ENCODE measurements at regions not wholly inside any gene's neighbourhood (a gene's known extent, or its start where the extent isn't known, plus 50 kb on each side); places are given as distances from the start of the nearest gene placed in this dataset.
A peak's percentile ranks its signal among the peaks of the same experiment; 100 is the strongest.
"Not testable (repeated sequence)": the region's sequence is repeated elsewhere in the genome, so short reads cannot be mapped to it uniquely, and the experiment has no call there.

DNA sequence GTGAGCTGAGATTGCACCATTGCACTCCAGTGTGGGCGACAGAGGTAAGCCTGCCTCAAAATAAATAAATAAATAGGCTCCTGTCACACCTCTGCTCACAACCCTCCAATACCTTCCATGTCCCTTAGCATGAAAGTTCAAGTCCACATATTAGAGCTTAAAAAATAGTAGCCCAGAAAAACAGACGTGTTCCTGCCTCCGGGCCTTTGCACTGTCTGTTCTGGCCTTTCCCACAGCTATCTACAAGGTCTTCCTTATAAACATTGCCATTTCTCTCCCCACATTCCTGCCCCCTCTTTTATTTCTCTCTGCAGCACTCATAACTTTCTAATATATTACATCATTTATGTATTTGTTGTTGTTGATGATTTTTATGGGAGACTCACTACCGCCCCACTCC is 85.6 kb upstream of the CASZ1 start:
- TF ChIP-seq, protein P1, sequence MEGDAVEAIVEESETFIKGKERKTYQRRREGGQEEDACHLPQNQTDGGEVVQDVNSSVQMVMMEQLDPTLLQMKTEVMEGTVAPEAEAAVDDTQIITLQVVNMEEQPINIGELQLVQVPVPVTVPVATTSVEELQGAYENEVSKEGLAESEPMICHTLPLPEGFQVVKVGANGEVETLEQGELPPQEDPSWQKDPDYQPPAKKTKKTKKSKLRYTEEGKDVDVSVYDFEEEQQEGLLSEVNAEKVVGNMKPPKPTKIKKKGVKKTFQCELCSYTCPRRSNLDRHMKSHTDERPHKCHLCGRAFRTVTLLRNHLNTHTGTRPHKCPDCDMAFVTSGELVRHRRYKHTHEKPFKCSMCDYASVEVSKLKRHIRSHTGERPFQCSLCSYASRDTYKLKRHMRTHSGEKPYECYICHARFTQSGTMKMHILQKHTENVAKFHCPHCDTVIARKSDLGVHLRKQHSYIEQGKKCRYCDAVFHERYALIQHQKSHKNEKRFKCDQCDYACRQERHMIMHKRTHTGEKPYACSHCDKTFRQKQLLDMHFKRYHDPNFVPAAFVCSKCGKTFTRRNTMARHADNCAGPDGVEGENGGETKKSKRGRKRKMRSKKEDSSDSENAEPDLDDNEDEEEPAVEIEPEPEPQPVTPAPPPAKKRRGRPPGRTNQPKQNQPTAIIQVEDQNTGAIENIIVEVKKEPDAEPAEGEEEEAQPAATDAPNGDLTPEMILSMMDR (IDR thresholded peaks at IDR 0.05; ENCODE audit: poor library complexity): no peak
- no peak for TF ChIP-seq EZH2phosphoT487 (IDR thresholded peaks at IDR 0.05; ENCODE audit: low read depth, severe bottlenecking, unreplicated experiment)
- TF ChIP-seq EZH2 (IDR thresholded peaks at IDR 0.05; ENCODE audit: borderline replicate concordance): no peak
- 96% methylated on average over 4 of the region's 4 CpGs for WGBS (ENCODE audit: low lambda C conversion rate, missing lambda C conversion rate)
- Histone ChIP-seq H3K9me2 (replicated peaks; ENCODE audit: insufficient read depth) (no peaks in the 10 kb centered on the region), H3K27me3 (no peaks in the 10 kb centered on the region), H3K4me2 (no peak overlapping the region), H3K4me1 (ENCODE audit: insufficient read depth) (no peaks in the 10 kb centered on the region), H3K27ac (no peak overlapping the region), H3K4me3 (no peak overlapping the region), H3K79me2 (no peaks in the 10 kb centered on the region), H4K20me1 (ENCODE audit: insufficient read depth, poor library complexity, severe bottlenecking) (no peaks in the 10 kb centered on the region), H3K9me3 (ENCODE audit: low read depth) (no peaks in the 10 kb centered on the region), H2AFZ (no peak overlapping the region), H3K36me3 (replicated peaks; ENCODE audit: insufficient read depth, low read depth) (no peaks in the 10 kb centered on the region)
- no peak for DNase-seq (ENCODE audit: low spot score)

- not testable (repeated sequence) for H3K4me1 ChIP-seq (ENCODE audit: insufficient read depth); H3K9me3 ChIP-seq (ENCODE audit: low read depth); H3K27ac ChIP-seq; DNase-seq (ENCODE audit: low spot score); H3K4me3 ChIP-seq; H3K79me2 ChIP-seq; H3K36me3 ChIP-seq (replicated peaks; ENCODE audit: insufficient read depth, low read depth); H4K20me1 ChIP-seq (ENCODE audit: insufficient read depth, poor library complexity, severe bottlenecking); H3K9me2 ChIP-seq (replicated peaks; ENCODE audit: insufficient read depth); H3K4me2 ChIP-seq; H2AFZ ChIP-seq
- H3K27me3 ChIP-seq: peaks cover 16% of the 10 kb centered on the region
- 96% methylated on average over 4 of the region's 4 CpGs for WGBS (ENCODE audit: low lambda C conversion rate, missing lambda C conversion rate)
Measured at GRCh38 chr1:10887032-10887431, 90.6 kb upstream of the CASZ1 start.

DNA sequence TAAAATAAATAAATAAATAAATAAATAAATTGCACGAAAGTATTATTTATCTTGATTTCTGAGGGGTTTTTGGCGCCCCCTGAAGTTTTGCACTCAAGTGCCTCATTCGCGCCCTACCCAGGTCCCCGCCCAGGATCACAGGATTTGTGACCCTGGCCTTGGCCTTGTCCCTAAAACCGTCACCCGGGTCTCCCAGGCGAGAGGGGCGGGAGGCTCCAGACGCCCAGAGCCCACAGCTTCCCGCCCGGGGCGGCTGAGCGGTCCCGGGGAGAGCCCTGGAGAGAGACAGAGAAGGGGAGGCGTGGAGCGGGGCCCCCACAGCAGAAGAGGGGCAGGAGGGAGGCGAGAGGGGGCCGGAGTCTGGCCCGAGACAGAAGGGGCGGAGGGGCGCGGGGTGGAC is 91.8 kb upstream of the CASZ1 start:
- WGBS (ENCODE audit: low lambda C conversion rate, missing lambda C conversion rate): 21% methylated on average over 16 of the region's 23 CpGs
- Histone ChIP-seq H3K4me2 (peak overlapping the region; percentile 79), H3K27me3 (peaks cover 16% of the 10 kb centered on the region), H3K36me3 (replicated peaks; ENCODE audit: insufficient read depth, low read depth) (no peaks in the 10 kb centered on the region), H3K79me2 (no peaks in the 10 kb centered on the region), H3K27ac (no peak overlapping the region), H4K20me1 (ENCODE audit: insufficient read depth, poor library complexity, severe bottlenecking) (no peaks in the 10 kb centered on the region), H2AFZ (no peak overlapping the region), H3K9me3 (ENCODE audit: low read depth) (no peaks in the 10 kb centered on the region), H3K4me1 (ENCODE audit: insufficient read depth) (peaks cover 9% of the 10 kb centered on the region), H3K4me3 (no peak overlapping the region), H3K9me2 (replicated peaks; ENCODE audit: insufficient read depth) (no peaks in the 10 kb centered on the region)
- no peak for DNase-seq (ENCODE audit: low spot score)
- TF ChIP-seq EZH2 (IDR thresholded peaks at IDR 0.05; ENCODE audit: borderline replicate concordance) (no peak), EZH2phosphoT487 (IDR thresholded peaks at IDR 0.05; ENCODE audit: low read depth, severe bottlenecking, unreplicated experiment) (no peak)
- TF ChIP-seq, protein P1 (IDR thresholded peaks at IDR 0.05; ENCODE audit: poor library complexity): peak; percentile 28

DNA sequence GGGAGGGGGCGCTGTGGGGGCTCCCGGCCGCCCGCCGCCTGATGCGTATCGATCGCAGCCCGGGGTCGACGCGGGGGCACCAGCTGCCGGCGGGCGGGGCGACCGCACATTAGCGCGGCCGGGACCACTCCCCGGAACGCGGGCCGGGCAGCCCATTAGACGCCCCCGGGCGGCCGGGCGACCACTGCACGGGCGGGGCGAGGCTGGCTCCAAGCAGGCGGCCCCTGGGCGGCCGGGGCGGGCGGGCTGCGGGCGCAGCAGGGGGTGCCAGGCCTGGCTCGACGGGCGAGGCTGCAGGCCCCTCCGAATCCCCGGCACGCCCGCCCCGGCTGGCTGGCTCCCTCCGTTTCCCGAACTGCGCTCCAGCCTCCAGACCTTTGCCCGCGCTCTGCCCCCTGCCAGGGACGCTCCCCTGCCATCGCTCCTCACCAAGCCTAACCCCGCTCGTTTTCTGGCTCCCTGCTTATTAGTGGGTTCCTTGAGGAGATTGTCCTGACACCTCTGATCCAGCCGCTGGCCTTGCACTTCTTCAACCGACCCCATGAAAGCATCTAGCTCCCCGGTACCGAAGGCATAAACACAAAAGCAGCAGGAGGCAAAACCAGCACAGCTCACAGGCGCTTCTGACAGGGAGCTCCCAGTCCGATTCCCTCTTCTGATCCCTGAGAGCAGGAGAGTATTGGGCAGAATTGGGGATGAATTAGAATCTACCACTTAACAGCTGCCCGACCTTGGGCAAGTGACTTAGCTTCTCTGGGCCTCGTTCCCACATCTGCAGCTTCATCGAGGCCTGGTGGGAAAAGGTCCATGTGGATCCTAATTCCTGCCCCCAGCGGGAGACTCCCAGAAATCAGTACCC is 92.6 kb upstream of the CASZ1 start:
- H3K4me2 ChIP-seq: peak overlapping the region; percentile 79
- WGBS (ENCODE audit: low lambda C conversion rate, missing lambda C conversion rate): 26% methylated on average over 27 of the region's 66 CpGs
- no peaks in the 10 kb centered on the region for H3K9me2 ChIP-seq (replicated peaks; ENCODE audit: insufficient read depth)
- peak; percentile 40 for DNase-seq (ENCODE audit: low spot score)
- no peaks in the 10 kb centered on the region for H3K79me2 ChIP-seq
- H3K36me3 ChIP-seq (replicated peaks; ENCODE audit: insufficient read depth, low read depth): no peaks in the 10 kb centered on the region
- peaks cover 9% of the 10 kb centered on the region for H3K4me1 ChIP-seq (ENCODE audit: insufficient read depth)
- H3K27me3 ChIP-seq: peaks cover 16% of the 10 kb centered on the region
- H4K20me1 ChIP-seq (ENCODE audit: insufficient read depth, poor library complexity, severe bottlenecking): no peaks in the 10 kb centered on the region
- H3K4me3 ChIP-seq: no peak overlapping the region
- TF ChIP-seq, protein P1 (IDR thresholded peaks at IDR 0.05; ENCODE audit: poor library complexity): no peak
- no peak for TF ChIP-seq EZH2phosphoT487 (IDR thresholded peaks at IDR 0.05; ENCODE audit: low read depth, severe bottlenecking, unreplicated experiment)
- TF ChIP-seq EZH2 (IDR thresholded peaks at IDR 0.05; ENCODE audit: borderline replicate concordance): no peak
- no peaks in the 10 kb centered on the region for H3K9me3 ChIP-seq (ENCODE audit: low read depth)
- H2AFZ ChIP-seq: no peak overlapping the region
- no peak overlapping the region for H3K27ac ChIP-seq
